ENCODE measurements at regions not wholly inside any gene's neighbourhood (a gene's known extent, or its start where the extent isn't known, plus 50 kb on each side); places are given as distances from the start of the nearest gene placed in this dataset.
A peak's percentile ranks its signal among the peaks of the same experiment; 100 is the strongest.

DNA sequence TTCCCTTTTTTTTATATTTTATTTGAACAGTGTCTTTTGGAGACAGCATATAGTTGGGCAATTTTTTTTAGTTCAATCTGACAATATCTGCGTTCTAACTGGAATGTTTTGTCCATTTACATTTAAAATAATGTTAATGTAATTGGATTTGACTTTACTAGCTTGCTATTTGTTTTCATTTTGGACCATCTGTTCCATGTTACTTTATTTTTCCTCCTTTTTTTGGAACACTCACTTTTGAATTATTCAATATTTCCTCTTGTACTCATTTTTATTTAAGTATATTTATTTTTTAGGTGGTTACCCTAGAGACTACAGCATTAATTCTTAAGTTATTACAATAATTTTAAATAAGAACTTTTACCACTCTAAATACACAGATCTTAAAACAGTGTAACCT, 62.8 kb upstream of the C1orf87 start:
- peak overlapping the region in 1 of 3 donors; percentile 27 for H3K27ac Mint-ChIP-seq
- H3K9me3 Mint-ChIP-seq = peaks cover 0 to 2% (median 0%) of the 10 kb centered on the region in 7 donors
- DNase-seq = no peak
- Histone ChIP-seq H3K4me1 (ENCODE audit: control insufficient read depth, insufficient read depth, low read length, poor library complexity, severe bottlenecking) (no peaks in the 10 kb centered on the region), H3K27ac (ENCODE audit: insufficient read depth, low read length, poor library complexity, severe bottlenecking) (no peak overlapping the region), H3K27me3 (ENCODE audit: control insufficient read depth, insufficient read depth, low read length) (peaks cover 2% of the 10 kb centered on the region), H3K36me3 (ENCODE audit: control insufficient read depth, insufficient read depth, low read length) (no peaks in the 10 kb centered on the region), H3K4me3 (ENCODE audit: low read depth, low read length) (no peak overlapping the region), H3K9me3 (ENCODE audit: control insufficient read depth in 2 of 2, low read length in 2 of 2) (no peaks in the 10 kb centered on the region)
- peaks cover 6 to 16% (median 10%) of the 10 kb centered on the region in 4 donors for H3K4me1 Mint-ChIP-seq
- no peaks in the 10 kb centered on the region for H3K27me3 Mint-ChIP-seq
- H3K4me3 Mint-ChIP-seq = no peak overlapping the region
- no peaks in the 10 kb centered on the region for H3K36me3 Mint-ChIP-seq
- ATAC-seq (ENCODE audit: low read depth in 2 of 2) = no peak

DNA sequence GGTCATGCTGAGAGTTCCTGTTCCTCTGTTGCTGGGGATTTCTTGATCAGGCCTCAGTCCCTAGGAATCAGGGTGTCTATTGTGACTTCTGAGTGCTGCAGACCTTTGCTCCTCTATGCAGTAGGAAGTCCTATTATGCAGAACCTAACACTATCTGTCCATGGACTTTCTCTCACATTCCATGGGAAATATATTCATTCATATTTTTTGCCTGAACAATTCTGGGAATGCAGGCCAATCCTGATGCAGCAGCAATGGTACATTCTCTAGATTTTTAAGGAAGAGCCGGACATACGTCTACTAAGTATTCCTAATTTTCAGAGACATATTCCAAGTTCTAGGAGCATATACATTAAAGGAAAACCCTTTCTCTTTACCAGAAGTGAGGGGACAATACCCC, 61.1 kb upstream of the C1orf87 start:
- Mint-ChIP-seq H3K4me3 (no peak overlapping the region), H3K9me3 (peaks cover 0 to 2% (median 0%) of the 10 kb centered on the region in 7 donors), H3K27me3 (no peaks in the 10 kb centered on the region), H3K4me1 (peaks cover 6 to 16% (median 12%) of the 10 kb centered on the region in 4 donors), H3K36me3 (no peaks in the 10 kb centered on the region), H3K27ac (no peak overlapping the region)
- Histone ChIP-seq H3K36me3 (ENCODE audit: control insufficient read depth, insufficient read depth, low read length) (no peaks in the 10 kb centered on the region), H3K27me3 (ENCODE audit: control insufficient read depth, insufficient read depth, low read length) (no peaks in the 10 kb centered on the region), H3K4me1 (ENCODE audit: control insufficient read depth, insufficient read depth, low read length, poor library complexity, severe bottlenecking) (no peaks in the 10 kb centered on the region), H3K9me3 (ENCODE audit: control insufficient read depth in 2 of 2, low read length in 2 of 2) (no peaks in the 10 kb centered on the region), H3K27ac (ENCODE audit: insufficient read depth, low read length, poor library complexity, severe bottlenecking) (no peak overlapping the region), H3K4me3 (ENCODE audit: low read depth, low read length) (no peak overlapping the region)
- no peak for DNase-seq
- no peak for ATAC-seq (ENCODE audit: low read depth in 2 of 2)

DNA sequence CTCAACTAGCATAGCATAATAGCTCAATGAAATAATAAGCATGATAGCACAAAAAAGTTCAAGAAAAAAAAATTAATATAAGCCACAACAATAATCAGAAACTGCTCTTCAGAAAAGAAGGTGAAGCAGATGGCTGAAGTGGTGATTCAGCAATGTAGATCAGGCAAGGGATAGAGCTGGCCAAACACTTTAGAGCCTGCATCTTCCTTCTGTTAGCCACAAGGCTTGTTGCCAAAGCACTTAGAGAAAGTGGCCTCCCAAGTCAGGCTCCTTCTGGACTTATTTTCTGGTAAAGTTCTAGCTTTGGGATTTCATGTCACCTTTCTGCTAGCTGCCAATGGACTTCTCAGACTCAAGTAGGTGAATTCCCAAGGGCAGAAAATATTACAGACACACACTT, 60.3 kb upstream of the C1orf87 start:
- Mint-ChIP-seq H3K27me3 (no peaks in the 10 kb centered on the region), H3K9me3 (peaks cover 0 to 2% (median 0%) of the 10 kb centered on the region in 7 donors), H3K4me3 (no peak overlapping the region), H3K27ac (no peak overlapping the region), H3K36me3 (no peaks in the 10 kb centered on the region), H3K4me1 (peaks cover 6 to 16% (median 12%) of the 10 kb centered on the region in 4 donors)
- no peaks in the 10 kb centered on the region for H3K27me3 ChIP-seq (ENCODE audit: control insufficient read depth, insufficient read depth, low read length)
- H3K27ac ChIP-seq (ENCODE audit: insufficient read depth, low read length, poor library complexity, severe bottlenecking) = no peak overlapping the region
- H3K36me3 ChIP-seq (ENCODE audit: control insufficient read depth, insufficient read depth, low read length) = no peaks in the 10 kb centered on the region
- DNase-seq (no peak), ATAC-seq (ENCODE audit: low read depth in 2 of 2) (no peak)
- H3K9me3 ChIP-seq (ENCODE audit: control insufficient read depth in 2 of 2, low read length in 2 of 2) = no peaks in the 10 kb centered on the region
- no peak overlapping the region for H3K4me3 ChIP-seq (ENCODE audit: low read depth, low read length)
- H3K4me1 ChIP-seq (ENCODE audit: control insufficient read depth, insufficient read depth, low read length, poor library complexity, severe bottlenecking) = no peaks in the 10 kb centered on the region

DNA sequence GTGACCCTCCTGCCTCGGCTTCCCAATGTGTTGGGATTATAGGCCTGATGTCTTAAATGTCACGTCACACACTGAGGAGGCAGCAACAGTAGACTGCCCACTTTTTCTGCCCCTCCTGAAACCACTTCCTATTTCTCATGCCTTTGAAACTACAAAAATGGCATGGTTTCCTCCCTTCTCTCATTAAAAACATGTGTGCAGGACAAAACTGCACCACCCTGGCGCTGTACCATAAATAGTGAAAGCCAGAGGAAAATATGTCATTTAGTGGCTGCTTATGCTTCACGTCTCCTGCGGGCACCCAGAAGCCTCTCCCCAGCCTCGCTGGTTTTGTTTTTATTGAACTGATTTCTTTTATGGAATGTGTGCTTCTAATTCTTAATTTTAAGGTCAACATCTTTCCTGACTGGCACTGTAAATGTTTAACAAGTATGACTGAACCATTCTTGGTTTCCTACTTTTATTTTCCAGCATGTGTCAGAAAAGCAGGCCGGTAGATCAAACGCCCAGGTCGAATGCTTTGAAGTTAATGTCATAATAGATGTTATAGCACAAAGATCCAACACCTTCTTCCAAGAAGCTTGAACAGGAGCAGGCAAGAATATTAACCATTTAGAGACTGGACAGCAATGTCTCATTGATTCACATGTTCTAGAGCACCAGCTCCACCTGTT, 59.6 kb upstream of the C1orf87 start:
- Mint-ChIP-seq H3K27me3 (no peaks in the 10 kb centered on the region), H3K36me3 (no peaks in the 10 kb centered on the region), H3K27ac (peak overlapping the region in 1 of 3 donors; percentile 56), H3K4me1 (peaks cover 6 to 16% (median 12%) of the 10 kb centered on the region in 4 donors), H3K9me3 (peaks cover 0 to 2% (median 1%) of the 10 kb centered on the region in 7 donors), H3K4me3 (peak overlapping the region in 2 of 4 donors; percentile 22 to 66)
- Histone ChIP-seq H3K4me3 (ENCODE audit: low read depth, low read length) (no peak overlapping the region), H3K27ac (ENCODE audit: insufficient read depth, low read length, poor library complexity, severe bottlenecking) (no peak overlapping the region), H3K36me3 (ENCODE audit: control insufficient read depth, insufficient read depth, low read length) (no peaks in the 10 kb centered on the region), H3K9me3 (ENCODE audit: control insufficient read depth in 2 of 2, low read length in 2 of 2) (no peaks in the 10 kb centered on the region), H3K27me3 (ENCODE audit: control insufficient read depth, insufficient read depth, low read length) (no peaks in the 10 kb centered on the region), H3K4me1 (ENCODE audit: control insufficient read depth, insufficient read depth, low read length, poor library complexity, severe bottlenecking) (no peaks in the 10 kb centered on the region)
- peak in 1 of 3 donors; percentile 56 for DNase-seq
- no peak for ATAC-seq (ENCODE audit: low read depth in 2 of 2)

DNA sequence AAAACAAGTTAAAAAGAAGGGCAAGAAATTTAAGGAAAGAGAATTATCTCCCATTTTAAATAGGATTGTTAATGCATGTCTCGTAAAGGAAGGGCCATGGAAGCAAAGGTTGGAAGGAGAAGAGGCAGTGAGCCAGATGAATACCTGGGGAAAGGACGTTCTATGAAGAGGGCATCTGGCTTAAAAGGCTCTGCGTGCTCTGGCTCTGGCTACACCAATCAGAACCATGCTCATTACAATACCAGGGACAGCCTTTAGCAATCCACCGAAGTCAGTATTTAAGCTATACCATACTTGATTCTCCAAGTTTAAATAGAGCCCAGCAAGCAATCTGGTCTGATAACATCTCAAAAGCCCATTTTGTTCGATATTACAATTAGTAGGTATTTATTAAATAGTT, 58.5 kb upstream of the C1orf87 start:
- no peaks in the 10 kb centered on the region for H3K27me3 ChIP-seq (ENCODE audit: control insufficient read depth, insufficient read depth, low read length)
- no peak overlapping the region for H3K27ac Mint-ChIP-seq
- no peak for DNase-seq
- no peak for ATAC-seq (ENCODE audit: low read depth in 2 of 2)
- H3K4me1 ChIP-seq (ENCODE audit: control insufficient read depth, insufficient read depth, low read length, poor library complexity, severe bottlenecking) = no peaks in the 10 kb centered on the region
- H3K9me3 ChIP-seq (ENCODE audit: control insufficient read depth in 2 of 2, low read length in 2 of 2) = no peaks in the 10 kb centered on the region
- peaks cover 6 to 16% (median 12%) of the 10 kb centered on the region in 4 donors for H3K4me1 Mint-ChIP-seq
- H3K36me3 ChIP-seq (ENCODE audit: control insufficient read depth, insufficient read depth, low read length) = no peaks in the 10 kb centered on the region
- H3K36me3 Mint-ChIP-seq = no peaks in the 10 kb centered on the region
- peak overlapping the region in 1 of 4 donors; percentile 6 for H3K4me3 Mint-ChIP-seq
- peaks cover 0 to 2% (median 1%) of the 10 kb centered on the region in 7 donors for H3K9me3 Mint-ChIP-seq
- H3K4me3 ChIP-seq (ENCODE audit: low read depth, low read length) = no peak overlapping the region
- no peak overlapping the region for H3K27ac ChIP-seq (ENCODE audit: insufficient read depth, low read length, poor library complexity, severe bottlenecking)
- no peaks in the 10 kb centered on the region for H3K27me3 Mint-ChIP-seq

DNA sequence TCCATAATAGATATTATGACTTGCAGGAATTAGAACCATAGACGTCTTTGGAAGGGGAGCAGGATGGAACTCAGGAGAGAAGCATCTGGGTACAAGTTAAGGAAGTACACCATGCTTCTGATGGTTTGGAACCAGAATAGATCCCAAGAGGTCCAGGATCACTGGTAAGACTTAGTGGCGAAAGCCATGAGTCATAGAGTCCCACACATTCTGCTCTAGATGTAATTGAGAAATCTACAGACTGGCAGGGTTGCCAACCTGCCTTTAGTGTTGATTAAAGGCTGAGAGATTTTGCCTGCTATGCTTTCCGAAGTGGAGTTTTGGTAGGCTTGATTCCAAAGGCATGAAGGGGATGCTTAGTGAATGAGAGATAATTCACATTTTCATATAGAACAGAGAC, 57.1 kb upstream of the C1orf87 start:
- Mint-ChIP-seq H3K36me3 (no peaks in the 10 kb centered on the region), H3K27ac (no peak overlapping the region), H3K27me3 (no peaks in the 10 kb centered on the region), H3K4me3 (no peak overlapping the region), H3K4me1 (peaks cover 6 to 16% (median 12%) of the 10 kb centered on the region in 4 donors), H3K9me3 (peaks cover 0 to 2% (median under 1%) of the 10 kb centered on the region in 7 donors)
- Histone ChIP-seq H3K36me3 (ENCODE audit: control insufficient read depth, insufficient read depth, low read length) (no peaks in the 10 kb centered on the region), H3K4me1 (ENCODE audit: control insufficient read depth, insufficient read depth, low read length, poor library complexity, severe bottlenecking) (no peaks in the 10 kb centered on the region), H3K27me3 (ENCODE audit: control insufficient read depth, insufficient read depth, low read length) (no peaks in the 10 kb centered on the region), H3K4me3 (ENCODE audit: low read depth, low read length) (no peak overlapping the region), H3K9me3 (ENCODE audit: control insufficient read depth in 2 of 2, low read length in 2 of 2) (no peaks in the 10 kb centered on the region), H3K27ac (ENCODE audit: insufficient read depth, low read length, poor library complexity, severe bottlenecking) (no peak overlapping the region)
- ATAC-seq (ENCODE audit: low read depth in 2 of 2) = no peak
- no peak for DNase-seq

DNA sequence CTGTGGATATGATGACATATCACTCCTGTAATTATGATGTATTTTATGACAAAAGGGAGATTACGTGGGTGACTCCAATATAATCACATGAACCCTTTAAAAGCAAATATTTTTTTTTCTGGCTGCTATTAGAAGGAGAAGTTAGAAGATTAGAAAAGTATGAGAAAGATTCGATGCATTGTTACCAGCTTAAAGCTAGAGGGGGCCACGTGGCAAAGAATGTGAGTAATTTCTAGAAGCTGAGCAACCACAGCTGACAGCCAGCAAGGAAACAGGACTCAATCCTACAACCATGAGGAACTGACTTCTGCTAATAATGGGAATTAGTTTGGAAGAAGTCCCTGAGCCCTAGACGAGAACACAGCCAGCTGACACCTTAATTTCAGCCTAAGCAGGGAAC, 56.3 kb upstream of the C1orf87 start:
- no peaks in the 10 kb centered on the region for H3K27me3 Mint-ChIP-seq
- peaks cover 0 to 4% (median 1%) of the 10 kb centered on the region in 7 donors for H3K9me3 Mint-ChIP-seq
- DNase-seq = peak in 1 of 3 donors; percentile 1
- no peak overlapping the region for H3K27ac Mint-ChIP-seq
- no peak overlapping the region for H3K4me3 Mint-ChIP-seq
- no peaks in the 10 kb centered on the region for H3K36me3 Mint-ChIP-seq
- no peaks in the 10 kb centered on the region for H3K36me3 ChIP-seq (ENCODE audit: control insufficient read depth, insufficient read depth, low read length)
- no peak overlapping the region for H3K27ac ChIP-seq (ENCODE audit: insufficient read depth, low read length, poor library complexity, severe bottlenecking)
- H3K9me3 ChIP-seq (ENCODE audit: control insufficient read depth in 2 of 2, low read length in 2 of 2) = no peaks in the 10 kb centered on the region
- no peaks in the 10 kb centered on the region for H3K4me1 ChIP-seq (ENCODE audit: control insufficient read depth, insufficient read depth, low read length, poor library complexity, severe bottlenecking)
- H3K27me3 ChIP-seq (ENCODE audit: control insufficient read depth, insufficient read depth, low read length) = no peaks in the 10 kb centered on the region
- H3K4me3 ChIP-seq (ENCODE audit: low read depth, low read length) = no peak overlapping the region
- no peak for ATAC-seq (ENCODE audit: low read depth in 2 of 2)
- H3K4me1 Mint-ChIP-seq = peaks cover 6 to 16% (median 9%) of the 10 kb centered on the region in 4 donors

DNA sequence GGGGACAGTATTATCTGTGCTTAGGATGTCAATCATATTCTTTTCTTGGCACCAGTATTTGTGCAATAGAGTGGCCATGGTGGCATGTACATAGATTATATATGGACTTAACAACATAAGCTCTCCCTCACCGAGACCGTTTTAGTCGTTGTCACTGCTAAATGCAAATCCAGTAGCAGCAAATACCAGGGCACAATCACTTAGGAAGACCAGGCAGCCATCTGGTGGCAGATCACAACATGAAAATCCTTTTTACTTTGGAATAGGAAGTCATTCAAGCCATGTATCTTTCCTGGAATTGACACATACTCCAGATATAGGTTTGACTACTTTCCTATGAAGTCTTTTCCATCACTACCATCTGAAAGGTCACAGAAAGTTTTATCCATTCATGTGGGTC, 53.2 kb upstream of the C1orf87 start:
- Mint-ChIP-seq H3K27ac (no peak overlapping the region), H3K9me3 (peaks cover 0 to 3% (median 2%) of the 10 kb centered on the region in 7 donors), H3K4me1 (peaks cover 0 to 5% (median 0%) of the 10 kb centered on the region in 4 donors), H3K27me3 (no peaks in the 10 kb centered on the region), H3K4me3 (no peak overlapping the region), H3K36me3 (no peaks in the 10 kb centered on the region)
- no peak for DNase-seq
- Histone ChIP-seq H3K36me3 (ENCODE audit: control insufficient read depth, insufficient read depth, low read length) (no peaks in the 10 kb centered on the region), H3K4me1 (ENCODE audit: control insufficient read depth, insufficient read depth, low read length, poor library complexity, severe bottlenecking) (no peaks in the 10 kb centered on the region), H3K27ac (ENCODE audit: insufficient read depth, low read length, poor library complexity, severe bottlenecking) (no peak overlapping the region), H3K27me3 (ENCODE audit: control insufficient read depth, insufficient read depth, low read length) (no peaks in the 10 kb centered on the region), H3K4me3 (ENCODE audit: low read depth, low read length) (no peak overlapping the region), H3K9me3 (ENCODE audit: control insufficient read depth in 2 of 2, low read length in 2 of 2) (no peaks in the 10 kb centered on the region)
- no peak for ATAC-seq (ENCODE audit: low read depth in 2 of 2)
